ENCODE measurements at regions not wholly inside any gene's neighbourhood (a gene's known extent, or its start where the extent isn't known, plus 50 kb on each side); places are given as distances from the start of the nearest gene placed in this dataset.

DNA sequence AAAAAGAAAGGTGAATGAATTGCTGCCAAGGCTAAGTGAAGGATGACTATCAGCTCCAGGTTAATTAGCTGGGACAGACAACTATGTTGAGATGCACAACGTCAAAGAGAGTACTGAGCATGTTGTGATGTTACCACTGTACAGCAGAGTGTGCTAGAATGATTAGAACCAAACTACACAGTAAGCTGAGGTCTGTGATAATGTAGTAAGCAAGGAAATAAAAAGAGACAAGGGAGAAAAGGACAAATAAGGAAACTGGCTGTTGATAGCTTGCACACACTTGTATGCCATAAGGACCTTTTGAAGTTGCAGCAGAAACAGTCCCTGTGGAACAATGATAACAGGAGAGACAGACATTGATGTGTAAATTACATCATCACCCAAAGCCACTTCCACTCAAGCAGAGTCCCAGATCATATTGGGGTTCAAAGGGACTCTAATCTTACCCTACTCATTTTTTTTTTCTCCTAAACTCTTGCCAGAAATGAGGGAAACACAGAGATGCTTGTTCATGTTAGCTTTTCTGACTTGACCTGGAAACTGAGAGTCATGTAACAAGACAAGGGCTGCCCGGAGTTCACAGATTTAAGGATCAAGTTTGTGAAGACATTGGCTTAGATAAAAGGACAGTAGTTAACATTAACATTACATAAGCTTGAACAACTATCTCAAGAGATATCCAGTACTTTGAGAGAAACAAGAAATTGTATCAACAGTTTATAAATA, 189.9 kb downstream of the CENPW start:
- DNase-seq: no peak

DNA sequence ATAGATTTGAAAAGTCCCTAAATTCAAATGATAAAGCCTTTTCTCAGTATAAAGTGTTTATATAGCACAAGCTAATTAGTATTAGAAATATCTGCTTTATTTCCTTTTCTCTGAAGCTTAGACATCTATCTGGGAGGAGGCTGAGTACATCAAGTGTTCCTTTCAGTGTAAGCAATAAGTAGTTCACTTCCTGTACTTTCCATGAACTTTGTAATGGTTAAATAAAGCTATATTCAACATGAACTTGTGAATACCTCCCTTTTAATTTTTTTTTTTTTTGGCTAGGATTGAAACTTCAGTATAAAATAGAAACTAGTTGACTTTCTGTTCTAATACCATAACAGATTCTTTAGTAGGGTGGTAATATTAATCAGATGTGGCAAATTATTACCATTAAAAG, 190.9 kb downstream of the CENPW start:
- no peak for DNase-seq

DNA sequence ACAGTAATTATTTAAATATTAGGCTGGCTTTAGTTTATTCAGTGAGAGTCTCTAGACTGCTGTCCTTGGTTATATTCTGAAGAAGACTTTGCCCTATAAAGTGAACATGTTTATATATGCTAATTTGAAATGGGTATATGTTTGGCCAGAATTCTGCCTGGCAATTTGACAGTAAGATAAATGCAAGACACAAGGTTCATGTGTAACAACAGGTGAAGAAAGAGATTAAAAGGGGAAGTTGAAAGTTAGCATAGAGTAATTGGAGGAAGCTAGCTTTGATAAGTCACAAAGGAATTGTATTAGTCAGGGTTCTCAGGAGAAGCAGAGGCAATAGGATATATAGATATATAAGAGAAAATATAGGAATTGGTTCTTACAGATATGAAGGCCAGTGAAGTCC, 191.4 kb downstream of the CENPW start:
- no peak for DNase-seq

DNA sequence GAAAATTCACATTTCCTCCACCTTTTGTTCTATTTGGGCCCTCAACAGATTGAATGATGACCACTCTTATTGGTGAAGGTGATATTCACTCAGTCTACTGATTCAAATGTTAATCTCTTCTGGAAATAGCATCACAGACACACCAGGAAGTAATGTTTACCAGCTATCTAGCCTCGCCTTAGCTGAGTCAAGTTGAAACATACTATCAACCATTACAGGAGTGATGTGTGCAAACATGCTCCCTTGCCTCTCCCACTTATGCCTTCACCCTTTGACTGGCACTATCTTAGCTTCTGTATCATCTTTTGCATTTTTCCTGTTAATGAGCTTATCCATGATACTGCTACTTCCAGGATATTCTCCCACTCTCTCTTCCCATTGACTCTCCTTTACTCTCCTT, 191.9 kb downstream of the CENPW start:
- DNase-seq: no peak

DNA sequence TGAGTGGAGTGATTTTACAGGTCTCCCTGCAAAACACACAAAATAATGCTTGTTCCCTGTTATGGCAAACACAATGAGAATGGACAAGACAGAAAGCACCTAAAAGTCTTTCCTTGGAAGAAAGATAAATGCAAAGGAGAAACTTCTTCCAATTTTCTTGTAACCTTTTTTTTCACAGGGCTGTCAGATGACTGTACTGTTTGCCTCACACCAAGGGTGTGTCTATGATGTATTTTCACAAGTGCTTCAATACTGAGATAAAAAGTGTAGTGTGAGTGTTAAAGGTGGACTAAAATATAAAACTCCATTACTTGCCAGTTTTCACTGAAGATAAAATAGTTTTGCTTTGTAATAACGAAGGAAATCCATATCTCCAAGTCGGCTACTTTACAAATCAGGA, 194.5 kb downstream of the CENPW start:
- no peak for DNase-seq

DNA sequence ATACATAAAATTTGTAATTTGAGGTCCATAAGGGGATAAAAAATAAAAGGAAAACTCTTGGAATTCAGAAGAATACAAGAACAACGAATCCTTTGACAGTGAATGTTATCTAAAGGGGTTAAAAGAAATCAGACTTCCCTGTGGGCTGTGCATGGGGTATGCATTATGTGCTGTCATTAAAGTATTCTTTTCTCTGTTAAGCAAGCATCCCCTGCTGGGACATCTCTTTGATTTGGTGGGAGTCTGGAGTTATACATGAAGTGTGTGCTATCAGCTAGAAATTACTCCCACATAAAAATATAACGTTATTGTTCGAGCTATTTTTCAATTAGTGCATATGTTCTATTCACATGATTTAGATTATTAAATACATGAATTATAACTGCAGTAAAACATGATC, 195.2 kb downstream of the CENPW start:
- no peak for DNase-seq

DNA sequence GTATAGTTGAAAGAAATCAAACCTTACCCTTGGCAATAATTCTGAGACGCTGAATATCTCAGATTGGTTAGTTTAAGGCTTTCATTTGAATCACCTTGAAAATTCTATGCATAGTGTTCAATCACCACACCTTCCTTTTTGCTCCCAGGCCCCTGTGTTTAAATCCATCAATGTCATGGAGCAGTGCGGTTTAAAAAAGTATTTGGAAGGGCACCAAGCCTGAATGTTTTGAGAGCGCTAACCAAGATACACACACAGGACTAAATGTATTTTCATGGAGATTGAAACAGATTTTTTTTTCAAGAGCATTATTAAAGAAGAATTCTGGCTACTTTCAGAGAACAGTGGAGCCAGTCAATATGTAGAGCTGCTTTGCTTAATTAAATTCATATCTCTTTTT, 195.7 kb downstream of the CENPW start:
- no peak for DNase-seq

DNA sequence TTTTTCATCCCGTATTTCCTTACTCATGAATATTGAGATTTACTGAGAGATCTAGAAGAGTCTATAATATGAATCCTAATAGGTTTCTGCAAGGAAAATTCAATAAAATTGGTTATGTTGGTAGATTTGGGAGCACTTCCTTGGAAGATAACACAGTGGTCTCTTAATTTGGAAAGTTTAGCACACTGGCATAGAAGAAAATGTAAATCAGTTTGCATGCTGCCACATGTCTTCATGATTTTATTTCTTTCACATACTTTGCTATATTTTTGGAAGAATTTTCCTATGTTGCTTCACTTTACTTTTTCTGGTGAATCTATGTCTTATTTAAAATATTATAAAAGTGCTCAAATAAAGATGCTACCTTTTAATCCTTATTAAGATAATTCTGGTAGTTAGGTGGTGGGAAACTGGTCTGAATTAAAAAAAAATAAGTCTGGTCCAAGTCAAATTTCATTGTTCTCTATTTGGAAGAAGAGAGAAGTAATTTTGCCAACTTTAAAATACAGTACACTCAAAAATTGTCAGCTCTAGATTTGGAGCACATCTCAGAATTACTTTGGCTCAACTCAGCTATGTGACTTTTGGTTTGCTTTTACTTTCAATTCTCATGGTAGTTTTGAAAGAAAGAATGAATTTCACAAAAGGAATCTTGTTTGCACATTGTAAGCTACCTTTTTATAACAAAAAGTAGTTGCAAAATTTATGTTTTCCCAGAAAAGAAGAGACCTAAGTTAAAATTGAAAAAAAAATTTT, 197.3 kb downstream of the CENPW start:
- no peak for DNase-seq

DNA sequence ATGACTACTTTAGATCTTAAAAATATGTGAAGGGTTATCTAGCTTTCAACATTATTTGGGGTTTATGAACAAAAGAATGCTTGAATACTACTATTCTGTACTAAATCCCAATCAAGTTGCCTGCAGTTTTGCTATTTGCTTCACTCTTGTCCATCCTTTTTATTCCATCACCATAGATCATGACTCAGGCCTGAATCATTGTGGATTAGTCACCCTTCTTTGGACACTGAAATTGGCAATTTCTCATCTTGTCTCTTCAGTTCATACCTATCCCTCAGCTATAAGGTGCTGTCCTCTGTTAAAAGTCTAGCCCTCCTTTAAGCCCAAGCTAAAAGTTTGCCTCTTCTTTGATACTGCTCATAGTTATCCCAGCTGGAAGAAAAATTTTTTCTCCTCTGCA, 199.1 kb downstream of the CENPW start:
- DNase-seq: no peak

DNA sequence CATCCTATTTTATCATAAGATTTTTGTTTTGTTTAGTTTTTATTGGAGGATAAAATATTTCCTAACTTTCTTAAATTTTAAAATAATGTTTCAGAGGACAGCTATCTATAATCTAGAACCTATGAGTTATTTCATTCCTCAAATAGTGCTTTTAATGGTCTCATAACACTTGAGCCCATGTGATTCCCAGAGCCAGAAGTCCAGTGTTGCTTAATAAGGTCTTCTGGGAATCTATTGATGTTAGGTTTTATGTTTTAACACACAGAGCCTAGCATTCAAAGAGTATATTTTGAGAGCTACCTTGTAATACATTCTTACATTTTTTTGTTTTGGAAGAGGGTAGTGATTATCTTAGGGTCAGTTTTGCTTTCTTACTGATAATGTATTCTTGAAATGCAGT, 200.2 kb downstream of the CENPW start:
- no peak for DNase-seq

DNA sequence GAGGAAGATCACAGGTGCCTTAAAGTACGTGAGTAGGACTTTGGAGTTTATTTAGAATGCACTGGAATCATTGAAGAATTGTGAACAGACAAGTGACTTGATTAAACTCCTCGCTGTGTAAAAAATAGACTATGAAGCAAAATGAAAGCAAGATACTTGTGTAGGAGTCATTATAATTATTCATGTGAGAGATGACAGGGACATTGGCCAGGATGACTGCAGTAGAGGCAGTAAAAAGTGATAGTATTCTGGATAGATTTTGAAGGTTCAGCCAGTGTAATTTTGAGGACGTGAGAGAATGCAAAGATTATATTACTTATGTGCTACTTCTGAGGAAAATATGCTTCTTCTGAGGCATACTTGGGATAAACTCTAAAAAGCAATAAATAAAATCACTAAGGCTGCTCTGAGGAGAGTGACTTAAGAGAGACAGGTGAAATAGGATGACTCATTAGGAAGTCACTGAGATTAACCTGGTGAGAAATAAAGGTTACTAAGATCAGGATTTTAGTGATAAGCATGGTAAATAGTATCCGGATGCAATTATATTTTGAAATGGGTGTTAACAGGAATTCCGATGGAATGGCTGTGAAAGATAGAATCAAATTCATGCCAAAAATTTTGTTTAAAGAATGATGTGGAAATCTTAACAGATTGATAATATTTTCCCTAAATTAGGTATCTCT, 202.0 kb downstream of the CENPW start:
- DNase-seq: no peak

DNA sequence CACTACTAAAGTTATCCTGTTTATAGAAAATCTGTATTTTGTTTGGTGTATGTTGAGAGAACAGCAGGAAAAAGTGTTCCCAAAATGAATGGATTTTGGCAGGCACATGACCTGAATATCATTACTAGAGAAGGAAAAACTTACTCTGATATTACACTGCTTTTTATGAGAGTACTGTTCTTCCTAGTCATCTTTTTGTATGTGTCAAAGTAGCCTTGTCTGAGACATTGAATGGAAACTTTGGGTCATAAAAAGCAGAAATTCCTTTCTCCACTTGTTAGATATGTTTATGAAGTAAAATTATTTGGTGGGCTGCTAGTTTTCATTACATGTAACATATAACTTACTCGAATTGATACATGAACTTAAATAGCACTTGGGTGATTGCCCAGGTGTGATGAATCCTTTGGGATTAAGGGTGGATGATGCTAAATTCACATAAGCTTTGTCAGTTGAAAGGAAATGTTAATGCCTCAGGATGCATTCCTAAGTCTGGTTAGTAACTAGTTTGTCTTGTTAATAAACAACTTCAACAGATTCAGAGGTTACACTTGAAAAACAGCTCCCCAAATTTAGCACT, 206.7 kb downstream of the CENPW start:
- no peak for DNase-seq

DNA sequence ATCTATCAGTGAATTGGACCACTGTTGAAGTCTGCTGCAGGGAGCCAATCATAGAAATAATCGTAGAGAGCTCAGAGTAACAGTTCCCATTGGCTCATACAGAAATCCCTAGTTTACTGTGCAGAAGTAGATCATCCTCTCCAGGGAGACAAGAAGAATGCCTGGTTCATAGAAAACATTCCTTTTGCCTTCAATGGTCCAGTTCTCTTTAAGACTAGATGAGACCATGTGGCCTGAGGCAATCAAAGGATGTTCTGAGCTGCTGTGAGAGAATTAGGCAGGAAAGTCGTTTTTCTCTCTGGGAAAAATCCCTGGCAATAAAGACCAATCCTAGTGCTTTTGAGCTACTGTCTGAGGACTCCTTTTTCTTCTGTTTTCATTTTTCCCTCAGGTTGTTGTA, 208.4 kb downstream of the CENPW start:
- no peak for DNase-seq

DNA sequence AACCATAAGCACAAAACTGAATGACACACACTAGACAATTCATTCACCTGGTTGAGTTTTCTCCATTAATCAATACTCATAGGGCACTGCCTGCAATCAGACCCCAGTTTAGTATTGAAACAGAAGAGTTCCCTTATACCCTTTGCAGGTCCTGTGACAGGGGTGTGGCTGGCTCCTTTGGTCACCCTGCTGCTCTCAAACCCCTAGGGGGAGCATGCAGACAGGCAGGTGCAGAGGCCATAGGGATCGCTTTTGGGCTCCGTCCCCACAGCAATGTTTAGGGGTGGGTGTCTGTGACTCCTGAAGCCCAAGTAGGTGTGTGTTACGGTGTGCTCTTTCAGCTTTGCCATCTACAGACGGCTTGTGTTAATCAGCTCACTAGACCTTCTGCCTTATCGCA, 210.4 kb downstream of the CENPW start:
- DNase-seq: no peak

DNA sequence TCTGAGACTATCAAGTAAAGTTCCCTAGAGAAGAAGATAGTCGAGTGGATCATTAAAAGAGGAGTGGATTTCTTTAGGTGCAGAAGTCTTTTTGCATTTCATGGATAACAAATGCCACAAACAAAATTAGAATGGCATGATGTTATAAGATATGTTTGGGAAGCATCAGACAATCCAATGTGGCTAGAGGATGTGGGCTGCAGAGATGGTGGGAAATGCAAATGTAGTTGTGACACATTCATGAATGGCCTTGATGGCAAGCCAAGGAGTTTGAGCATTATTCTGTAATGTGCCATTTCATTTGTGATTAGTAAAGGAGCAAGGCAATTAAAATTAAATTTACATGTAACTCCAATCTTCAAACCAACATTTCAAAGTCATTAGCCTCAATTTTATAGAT, 211.9 kb downstream of the CENPW start:
- no peak for DNase-seq

DNA sequence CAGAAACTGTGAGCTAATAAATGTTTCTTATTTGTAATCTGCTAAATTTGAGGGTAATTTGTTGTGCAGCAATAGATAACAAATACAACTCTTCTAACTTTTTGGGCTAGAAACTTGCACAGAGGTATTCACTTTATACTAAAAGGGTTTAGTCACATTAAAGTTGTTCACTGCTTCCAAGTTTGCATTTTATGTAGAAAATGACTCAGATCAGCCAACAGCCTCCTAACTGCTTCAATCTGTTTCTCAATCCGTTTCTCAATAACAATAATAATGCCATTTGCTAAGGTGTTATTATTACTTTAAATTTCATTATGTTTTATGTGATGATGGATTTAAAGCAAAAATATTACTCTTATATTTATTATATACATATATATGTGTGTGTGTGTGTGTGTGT, 213.9 kb downstream of the CENPW start:
- DNase-seq: no peak

DNA sequence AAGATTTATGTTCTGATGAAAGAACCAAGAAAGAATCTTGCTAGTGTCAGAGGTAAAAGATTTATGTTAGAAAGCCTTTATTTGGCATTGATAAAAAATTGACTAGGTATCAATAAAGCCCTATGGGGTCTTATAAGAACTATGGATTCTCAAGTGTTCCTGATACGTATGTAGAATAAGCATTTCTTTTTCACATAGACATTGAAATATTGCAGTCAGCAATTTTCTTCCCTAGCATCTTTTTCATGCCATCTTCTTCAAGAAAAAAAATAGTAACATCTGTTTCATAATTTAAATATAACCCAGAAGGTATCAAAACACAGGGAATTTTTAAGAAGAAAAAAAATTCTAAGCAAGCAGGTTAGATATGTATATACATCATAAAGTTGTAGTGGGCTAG, 230.6 kb downstream of the CENPW start:
- no peak for DNase-seq

DNA sequence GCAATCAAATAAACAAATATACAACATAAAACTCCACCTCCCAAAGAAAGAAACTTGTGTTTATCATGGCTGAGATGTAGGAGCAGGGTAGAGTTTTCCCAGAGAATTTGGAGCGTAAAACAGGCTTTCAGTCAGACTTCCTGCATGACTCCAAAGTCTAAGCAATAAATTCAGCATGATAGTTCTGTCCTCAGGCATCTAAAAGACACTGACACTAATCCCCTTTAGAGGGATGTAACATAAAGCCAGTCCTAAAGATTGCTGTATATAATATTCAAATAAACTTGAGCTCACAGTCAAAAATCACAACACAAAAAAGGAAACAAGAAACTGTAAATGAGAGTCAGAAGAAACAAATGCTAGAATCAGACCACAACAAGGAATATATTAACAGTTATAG, 234.4 kb downstream of the CENPW start:
- DNase-seq: no peak

DNA sequence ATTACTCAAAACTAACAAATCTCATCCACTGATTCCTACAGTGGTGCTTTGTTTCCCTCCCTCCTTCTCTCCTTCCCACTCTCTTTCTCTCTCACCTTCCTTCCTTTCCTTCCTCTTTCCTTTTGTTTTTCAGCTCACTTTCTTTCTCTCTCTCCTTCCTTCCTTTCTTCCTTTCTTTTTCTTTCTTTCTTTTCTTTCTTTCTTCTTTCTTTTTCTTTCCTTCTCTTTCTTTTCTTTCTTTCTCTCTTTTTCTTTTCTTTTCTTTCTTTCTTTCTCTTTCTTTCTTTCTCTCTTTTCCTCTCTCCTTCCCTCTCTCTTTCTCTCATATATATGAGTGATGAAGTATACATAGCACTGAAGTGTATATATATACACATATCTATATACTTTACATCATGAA, 241.4 kb downstream of the CENPW start:
- DNase-seq: no peak

DNA sequence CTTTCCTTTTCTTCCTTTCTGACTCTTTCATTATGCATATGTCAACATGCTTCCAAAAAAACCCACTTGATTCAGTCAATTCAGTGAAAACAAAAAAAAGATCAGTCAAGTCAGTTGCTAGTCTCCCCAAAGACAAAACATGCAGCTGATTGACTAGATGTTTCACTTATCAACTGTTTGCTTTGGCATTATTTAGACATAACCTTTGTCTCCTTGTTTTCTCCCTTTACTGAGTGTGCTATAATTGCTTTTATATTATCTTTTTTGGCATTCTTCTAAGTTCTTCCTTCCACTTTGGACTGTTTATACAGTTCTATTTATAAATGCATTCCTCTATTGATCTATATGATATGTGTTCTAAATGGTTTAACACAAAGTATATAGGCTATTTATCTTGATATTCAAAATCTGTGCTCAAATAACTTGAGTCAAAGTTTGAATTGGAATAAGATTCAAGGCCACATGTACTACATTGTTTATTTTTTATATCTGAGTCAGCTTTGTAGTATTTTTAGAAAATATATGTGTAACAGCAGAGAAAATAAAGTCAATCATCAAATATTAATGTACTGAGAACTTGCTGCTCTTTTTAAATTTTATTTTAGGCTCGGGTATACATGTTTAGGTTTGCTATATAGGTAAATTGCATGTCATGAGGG, 260.5 kb downstream of the CENPW start:
- no peak for DNase-seq

DNA sequence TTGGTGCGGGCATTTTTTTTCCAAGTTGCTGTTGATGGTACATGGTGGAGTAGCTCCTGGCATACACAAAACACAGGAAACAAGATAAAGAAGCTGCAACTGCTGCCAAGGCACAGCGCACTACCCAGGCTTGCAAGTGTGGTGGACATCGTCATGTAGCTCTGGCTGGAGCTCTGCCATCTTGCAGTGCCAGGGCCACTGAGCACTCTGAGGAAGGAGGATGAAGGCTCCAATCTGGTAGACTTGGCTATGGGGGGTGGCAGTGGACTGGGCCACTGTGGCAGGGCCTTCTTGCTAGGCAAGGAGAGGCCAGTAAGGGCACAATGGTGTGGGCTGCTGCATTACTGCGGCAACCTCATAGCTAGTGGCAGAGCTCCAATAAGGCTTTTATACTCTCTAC, 263.5 kb downstream of the CENPW start:
- no peak for DNase-seq

DNA sequence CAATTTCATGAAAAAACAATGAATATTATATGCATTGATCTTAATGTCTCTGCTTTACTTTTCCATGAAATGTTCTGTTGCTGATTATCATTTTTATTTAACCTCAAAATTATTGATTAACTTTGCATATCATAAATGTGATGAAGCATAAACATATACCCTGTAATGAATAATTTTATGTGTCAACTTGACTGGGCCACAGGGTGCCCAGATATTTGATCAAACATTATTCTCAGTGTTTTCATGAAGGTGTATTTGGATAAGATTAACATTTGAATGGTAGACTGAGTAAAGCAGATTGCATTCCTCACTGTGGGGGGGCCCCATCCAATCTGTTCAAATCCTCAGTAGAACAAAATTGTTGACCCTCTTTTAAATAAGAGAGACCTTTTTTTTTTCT, 265.2 kb downstream of the CENPW start:
- DNase-seq: no peak

DNA sequence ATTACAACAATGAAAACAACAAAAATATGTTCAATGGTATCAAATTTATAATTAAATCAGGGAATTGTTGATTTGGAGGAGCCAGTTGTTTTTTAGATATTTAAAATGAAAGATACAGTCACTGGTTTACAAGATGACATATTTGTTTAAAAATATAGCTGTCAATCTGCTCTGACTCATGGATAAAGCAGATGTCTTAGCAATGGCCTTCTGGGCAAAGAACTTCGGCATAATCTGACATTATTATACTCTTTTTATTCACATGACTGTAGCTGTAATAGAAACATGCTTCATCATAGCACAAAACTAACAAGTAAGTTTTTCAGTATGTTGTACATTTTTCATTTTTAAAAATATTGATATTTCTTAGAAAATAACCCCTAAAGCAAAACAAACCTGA, 267.4 kb downstream of the CENPW start:
- DNase-seq: no peak
